Activated effector memory CD4-positive, alpha-beta T cell treated with anti-CD3 and anti-CD28 coated beads, Interleukin-2, amount 50 U/mL, for 16 hours (primary cell): ENCODE measurements at regions not wholly inside any gene's neighbourhood (a gene's known extent, or its start where the extent isn't known, plus 50 kb on each side); places are given as distances from the start of the nearest gene placed in this dataset.

Experiments used
- DNase-seq: peaks from one replicate; pipeline ENCODE4 v3.0.0-alpha.2; 2020

- DNase-seq: peak; percentile 58
These were observed 341.4 kb downstream of the FOXL1 start for GRCh38 chr16:86919578-86920305.

DNA sequence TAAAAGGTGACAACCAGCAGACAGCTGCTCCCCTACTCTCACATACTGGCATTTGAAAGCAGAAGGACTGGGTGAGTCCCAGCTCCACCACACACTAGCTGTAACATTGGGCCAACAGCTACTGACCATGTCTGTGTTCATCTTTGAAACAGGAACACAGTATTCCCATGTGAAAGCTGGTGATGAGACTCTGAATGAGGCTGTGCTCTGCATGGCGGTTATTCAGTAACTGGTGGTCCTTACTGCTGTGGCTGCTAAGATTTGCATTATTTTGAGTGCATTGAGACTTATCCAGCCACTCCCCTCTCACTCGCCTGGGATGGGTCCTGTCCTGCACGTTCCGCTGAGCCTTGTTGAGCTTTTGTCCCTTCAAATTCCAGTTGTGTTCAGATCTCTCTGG lies 342.9 kb downstream of the FOXL1 start:
- peak; percentile 30 for DNase-seq

GRCh38 chr16:86922311-86922710 lies 344.0 kb downstream of the FOXL1 start:
- peak; percentile 3 for DNase-seq

DNA sequence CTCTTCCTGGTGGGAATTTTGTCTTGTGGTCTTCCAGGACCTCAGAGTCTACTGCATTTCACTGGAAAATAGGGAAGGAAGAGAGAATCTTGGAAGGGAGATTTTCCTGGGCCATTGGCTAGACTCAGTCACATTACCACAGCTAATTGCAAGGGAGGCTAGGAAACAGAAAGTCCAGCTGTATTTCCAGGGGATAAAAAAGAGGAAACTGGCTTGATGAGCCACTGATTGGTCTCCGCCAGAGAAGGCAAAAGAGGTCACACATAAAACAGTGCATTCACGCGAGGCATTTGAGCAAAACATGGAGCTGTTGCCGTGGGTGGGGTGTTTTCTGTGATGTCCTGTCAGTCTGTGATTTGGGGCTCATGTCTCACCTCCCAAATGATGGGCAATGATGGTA lies 345.3 kb downstream of the FOXL1 start:
- peak; percentile 3 for DNase-seq

GRCh38 chr16:86924537-86924936 lies 346.2 kb downstream of the FOXL1 start:
- peak; percentile 46 for DNase-seq

GRCh38 chr16:86925067-86925791 lies 346.9 kb downstream of the FOXL1 start:
- peak; percentile 46 for DNase-seq

- DNase-seq: peak; percentile 42
These were observed 348.1 kb downstream of the FOXL1 start for GRCh38 chr16:86926181-86927094.

DNA sequence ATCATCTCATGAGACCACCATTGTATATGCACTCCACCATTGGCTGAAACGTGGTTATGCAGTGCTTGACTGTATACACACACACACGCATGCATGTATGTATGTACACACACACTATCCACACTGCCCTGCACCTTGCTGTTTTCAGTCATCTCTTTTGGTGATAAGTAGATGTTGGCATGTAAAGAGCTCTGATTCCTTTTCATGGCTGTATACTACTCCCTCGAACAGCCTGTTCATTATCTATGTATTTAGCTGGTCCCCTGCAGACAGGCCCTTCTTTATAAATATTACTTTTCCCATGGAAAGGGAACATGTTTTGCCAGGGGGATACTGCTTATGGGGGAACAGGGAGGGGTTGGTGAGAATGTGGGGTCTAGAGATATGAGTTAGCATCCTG lies 349.4 kb downstream of the FOXL1 start:
- peak; percentile 1 for DNase-seq

DNA sequence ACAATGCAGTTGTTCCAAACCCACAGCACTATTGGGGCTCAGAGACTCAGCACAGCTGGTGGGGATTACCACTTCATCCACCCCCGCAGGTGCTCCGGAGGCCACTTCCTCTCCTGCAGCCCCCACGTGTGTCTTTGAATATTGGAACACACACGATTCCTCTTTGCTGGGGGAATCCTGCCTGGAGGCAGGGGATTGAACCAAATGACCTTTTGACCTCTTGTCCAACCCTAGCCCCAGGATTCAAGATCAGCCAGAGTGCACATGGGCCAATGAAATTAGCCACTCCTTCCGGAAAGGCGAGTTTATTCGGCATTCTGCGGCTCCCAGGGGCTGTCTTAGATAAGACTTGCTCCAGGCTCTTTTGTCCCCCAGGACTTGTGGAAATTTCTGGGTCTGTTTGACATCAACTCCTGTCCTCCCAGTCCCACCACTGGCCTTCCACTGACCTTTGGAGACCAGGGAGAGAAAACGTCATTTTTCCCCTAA lies 350.2 kb downstream of the FOXL1 start:
- peak; percentile 49 for DNase-seq

- peak; percentile 43 for DNase-seq
These were observed 350.9 kb downstream of the FOXL1 start for GRCh38 chr16:86929057-86929871.

- peak; percentile 31 for DNase-seq
These were observed 351.7 kb downstream of the FOXL1 start for GRCh38 chr16:86930001-86930400.

DNA sequence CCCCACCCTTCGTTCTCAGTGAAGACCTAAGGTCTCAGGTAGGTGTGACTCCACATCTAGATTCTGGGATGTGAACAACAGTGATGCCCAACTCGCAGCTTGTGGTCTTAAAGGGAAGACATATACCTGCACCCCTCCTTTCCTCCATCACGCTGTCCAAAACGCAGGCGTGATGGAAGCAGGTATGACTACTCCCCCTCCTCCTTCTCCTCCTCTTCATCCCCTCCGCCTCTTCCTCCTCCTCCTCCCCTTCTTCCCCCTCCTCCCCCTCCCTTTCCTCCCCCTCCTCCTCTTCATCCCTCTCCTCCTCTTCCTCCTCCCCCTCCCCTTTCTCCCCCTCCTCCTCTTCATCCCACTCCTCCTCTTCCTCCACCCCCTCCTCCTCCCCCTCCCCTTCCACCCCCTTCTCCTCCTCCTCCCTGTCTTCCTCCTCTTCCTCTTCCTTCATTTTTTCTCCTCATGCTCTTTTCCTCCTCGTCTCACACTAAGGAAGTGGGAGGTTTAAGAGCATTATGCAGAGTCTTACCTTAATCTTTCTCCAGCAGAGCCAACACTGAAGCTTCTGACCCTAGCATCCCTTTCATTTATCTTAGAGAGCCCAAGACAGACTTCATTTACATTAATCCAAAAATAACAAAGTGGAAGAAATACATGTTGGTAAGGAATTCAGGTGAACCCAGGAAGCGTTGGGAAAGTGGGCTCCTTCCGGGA lies 352.5 kb downstream of the FOXL1 start:
- DNase-seq: peak; percentile 10

- DNase-seq: peak; percentile 49
These were observed 353.1 kb downstream of the FOXL1 start for GRCh38 chr16:86931410-86931941.

- DNase-seq: peak; percentile 57
These were observed 354.0 kb downstream of the FOXL1 start for GRCh38 chr16:86932130-86932982.

DNA sequence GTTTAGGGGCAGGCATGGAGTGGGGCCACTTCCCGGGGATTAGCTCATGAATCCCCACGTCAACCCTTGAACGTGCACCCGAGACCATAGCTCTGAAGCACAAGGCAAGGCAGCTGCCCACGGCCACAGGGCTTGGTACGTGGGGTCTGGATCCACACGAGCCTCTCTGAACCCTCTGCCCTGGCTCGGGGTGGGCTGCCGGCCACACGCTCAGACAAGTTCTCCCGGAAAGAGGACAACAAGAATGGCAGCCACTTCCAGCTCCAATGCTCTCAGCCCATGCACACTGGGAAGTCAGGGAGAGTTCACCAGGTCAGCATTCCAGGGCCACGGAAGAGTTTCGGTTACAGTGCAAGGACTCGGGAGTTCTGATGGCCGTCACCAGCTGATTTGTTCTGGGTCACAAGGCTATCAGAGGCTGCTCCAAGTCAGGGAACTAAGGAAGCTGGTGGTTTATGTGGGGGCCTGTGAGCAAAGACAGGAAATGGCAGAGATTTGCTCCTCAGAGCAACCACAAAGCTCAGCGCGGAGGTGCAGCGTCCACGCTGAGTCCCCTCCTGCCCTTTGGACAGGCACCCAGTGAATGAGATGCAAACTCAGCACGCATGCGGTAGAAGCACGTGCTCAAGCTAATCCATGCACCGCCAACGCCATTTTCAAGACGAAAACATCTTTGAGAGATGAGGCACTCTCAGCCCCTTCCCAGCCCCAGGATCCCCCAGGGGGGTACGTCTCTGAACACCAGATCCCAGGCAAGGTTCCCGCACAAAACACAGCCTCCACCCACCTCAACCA lies 356.4 kb downstream of the FOXL1 start:
- DNase-seq: no peak

GRCh38 chr16:86939609-86940008 lies 361.3 kb downstream of the FOXL1 start:
- no peak for DNase-seq

DNA sequence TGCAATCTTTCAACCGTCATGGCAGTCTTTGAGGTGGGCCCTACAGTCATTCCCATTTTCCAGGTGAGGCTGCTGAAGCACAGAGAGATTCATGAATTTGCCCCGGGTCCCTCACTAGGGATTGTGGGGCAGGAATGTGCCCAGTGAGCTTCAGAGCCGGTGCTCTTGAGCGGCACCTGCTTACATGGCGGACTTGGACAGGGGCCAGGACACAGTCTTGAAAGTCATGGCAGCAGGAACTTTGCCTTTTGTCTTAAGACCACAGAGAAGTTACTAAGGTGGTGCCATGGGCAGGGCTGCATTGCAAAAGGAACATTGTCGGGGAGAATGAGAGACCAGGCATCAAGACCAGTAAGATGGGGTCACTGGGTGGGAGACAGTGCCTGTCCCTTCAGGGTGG lies 363.4 kb downstream of the FOXL1 start:
- DNase-seq: no peak

GRCh38 chr16:86942151-86943051 lies 364.1 kb downstream of the FOXL1 start:
- no peak for DNase-seq
